ENCODE measurements at regions not wholly inside any gene's neighbourhood (a gene's known extent, or its start where the extent isn't known, plus 50 kb on each side); places are given as distances from the start of the nearest gene placed in this dataset.

GRCh38 chr4:183848805-183849204 is 56.3 kb upstream of the STOX2 start:
- no peak for DNase-seq (ENCODE audit: low spot score)

GRCh38 chr4:183852910-183853547 is 52.1 kb upstream of the STOX2 start:
- DNase-seq (ENCODE audit: low spot score): no peak

GRCh38 chr4:183853548-183853940 is 51.6 kb upstream of the STOX2 start:
- no peak for DNase-seq (ENCODE audit: low spot score)
